Fibroblast of villous mesenchyme (primary cell): ENCODE measurements at regions not wholly inside any gene's neighbourhood (a gene's known extent, or its start where the extent isn't known, plus 50 kb on each side); places are given as distances from the start of the nearest gene placed in this dataset.

ENCODE experiments used
- DNase-seq: peaks from one replicate; pipeline ENCODE4 v3.0.0-alpha.2; 2010; ENCODE audit warnings: low read depth
- H3K4me3 ChIP-seq: 2 replicates; pipeline ENCODE4 v1.5.1; 2011; ENCODE audit warnings: low read depth, mild to moderate bottlenecking, low read length
- CTCF ChIP-seq: IDR thresholded peaks from 2 replicates; pipeline ENCODE4 v1.5.1; 2012; ENCODE audit warnings: low read depth, mild to moderate bottlenecking, low read length; ENCODE audit not compliant: insufficient read depth

DNA sequence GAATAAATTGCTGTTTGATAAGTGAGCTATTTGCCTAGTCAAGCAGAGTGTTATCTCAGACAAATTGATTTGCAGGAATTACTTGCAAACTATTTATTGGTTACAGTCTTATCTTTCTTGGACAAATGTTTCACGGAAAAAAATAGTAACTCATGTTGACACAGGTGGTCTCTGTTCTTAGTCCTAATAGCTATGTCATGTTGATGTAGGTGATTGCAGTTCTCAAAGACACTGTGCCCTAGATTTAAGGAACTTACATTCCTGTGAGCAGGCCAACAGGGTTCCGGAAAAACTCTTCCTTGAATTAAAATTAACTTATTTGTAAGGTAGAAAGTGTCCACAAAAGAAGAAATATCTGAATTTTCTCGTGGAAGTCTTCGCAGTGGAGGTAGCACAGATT lies 109.6 kb upstream of the SLCO6A1 start:
- no peak for DNase-seq
- H3K4me3 ChIP-seq, result no peak overlapping the region
- no peak for TF ChIP-seq CTCF

DNA sequence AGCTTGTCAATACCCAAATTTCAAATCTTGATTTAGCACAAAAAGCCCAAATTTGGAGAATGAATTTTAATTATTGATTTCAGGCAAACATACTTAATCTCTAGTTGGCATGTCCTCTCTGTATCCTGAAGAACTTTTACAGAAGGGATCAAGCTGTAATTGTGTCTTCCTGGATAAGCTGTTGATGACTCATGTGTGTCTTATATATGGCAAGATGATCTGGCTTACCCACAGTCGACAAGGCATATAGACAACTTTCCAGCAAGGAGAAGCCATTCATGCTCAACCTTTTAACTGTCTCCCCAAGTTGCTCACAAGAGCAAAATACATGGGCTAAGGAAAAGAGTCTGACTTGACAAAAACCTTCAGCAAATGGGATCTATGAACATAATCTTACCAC lies 112.5 kb upstream of the SLCO6A1 start:
- TF ChIP-seq CTCF, result no peak
- no peak overlapping the region for H3K4me3 ChIP-seq
- no peak for DNase-seq

DNA sequence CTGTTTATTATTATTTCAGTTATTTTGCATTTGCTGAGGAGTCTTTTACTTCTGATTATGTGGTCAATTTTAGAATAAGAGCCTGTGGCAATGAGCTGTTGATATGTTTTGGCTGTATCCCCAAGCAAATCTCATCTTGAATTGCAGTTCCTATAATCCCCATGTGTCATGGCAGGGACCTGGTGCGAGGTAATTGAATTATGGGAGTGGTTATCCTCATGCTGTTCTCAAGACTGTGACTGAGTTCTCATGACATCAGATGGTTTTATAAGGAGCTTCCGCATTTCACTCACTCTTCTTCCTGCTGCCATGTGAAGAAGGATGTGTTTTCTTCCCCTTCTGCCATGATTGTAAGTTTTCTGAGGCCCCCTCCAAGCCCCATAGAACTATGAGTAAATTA lies 114.9 kb upstream of the SLCO6A1 start:
- H3K4me3 ChIP-seq, result no peak overlapping the region
- TF ChIP-seq CTCF, result no peak
- DNase-seq, result no peak

GRCh38 chr5:102617191-102618187 lies 118.7 kb upstream of the SLCO6A1 start:
- no peak for TF ChIP-seq CTCF
- peak; percentile 71 for DNase-seq
- H3K4me3 ChIP-seq, result no peak overlapping the region

DNA sequence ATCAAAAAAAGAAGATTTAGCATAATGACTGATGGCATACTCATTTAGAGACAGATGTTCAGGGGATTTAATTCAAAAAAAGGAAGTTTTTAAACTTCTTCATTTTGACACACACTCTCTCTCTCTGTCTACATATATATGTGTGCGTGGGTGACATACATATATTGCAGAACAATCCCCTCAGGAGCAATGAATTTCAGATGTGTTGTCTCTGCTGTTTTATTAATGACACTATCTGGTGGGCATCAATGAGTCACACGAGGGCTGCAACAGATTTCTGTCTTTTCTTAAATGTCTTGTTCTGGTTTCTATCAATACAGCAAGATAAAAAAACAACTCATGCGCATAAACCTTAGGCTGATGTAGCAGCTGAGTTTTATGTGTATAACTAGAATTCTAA lies 123.5 kb upstream of the SLCO6A1 start:
- DNase-seq, result peak; percentile 36
- no peak for TF ChIP-seq CTCF
- no peak overlapping the region for H3K4me3 ChIP-seq

DNA sequence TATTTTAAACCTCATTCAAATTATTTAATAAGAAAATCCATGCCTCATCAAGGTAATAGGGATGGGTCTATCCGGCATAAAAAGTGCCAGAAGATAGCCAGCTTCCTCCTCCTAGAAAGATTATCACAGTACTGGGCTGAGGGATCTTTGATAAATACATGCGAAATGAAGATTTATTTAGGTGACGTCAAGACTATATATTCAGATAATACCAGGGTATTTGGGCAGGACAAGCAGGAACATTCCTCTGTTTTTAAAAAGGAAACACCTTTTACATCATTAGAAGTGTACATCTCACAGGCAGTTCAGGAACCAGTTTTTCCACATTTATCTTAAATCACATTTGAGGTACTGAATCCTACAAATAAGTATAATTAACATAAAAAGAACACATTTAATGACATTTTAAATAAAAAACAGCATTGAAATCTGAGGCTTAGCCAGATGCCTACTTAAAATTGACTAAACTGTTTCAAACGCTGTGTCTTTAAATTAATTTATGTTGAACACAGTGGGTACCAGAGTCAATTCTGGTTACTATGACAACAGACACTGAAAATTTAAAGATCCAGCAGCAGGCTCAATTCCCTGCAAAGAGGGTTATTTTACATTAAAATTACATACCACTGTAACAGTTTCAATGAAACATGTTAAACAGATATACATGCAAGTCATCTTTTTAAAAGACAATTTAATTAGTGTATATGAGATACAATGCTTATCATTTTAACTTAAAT lies 124.7 kb upstream of the SLCO6A1 start:
- H3K4me3 ChIP-seq, result no peak overlapping the region
- no peak for DNase-seq
- TF ChIP-seq CTCF, result no peak
